Vagina (tissue), 2 donors: ENCODE measurements at regions not wholly inside any gene's neighbourhood (a gene's known extent, or its start where the extent isn't known, plus 50 kb on each side); places are given as distances from the start of the nearest gene placed in this dataset.

Experiments used
- DNase-seq, 2 donors: peaks; one replicate each; pipeline ENCODE4 v3.0.0-alpha.2; 2017; ENCODE audit errors: extremely low spot score in 2 of 2
- H3K27ac ChIP-seq: fragments of 200-600 bp; sonication (generic); one replicate; pipeline ENCODE4 v1.5.1; 2019
- H3K27me3 ChIP-seq: fragments of 200-600 bp; sonication (generic); one replicate; pipeline ENCODE4 v1.5.1; 2019
- H3K36me3 ChIP-seq, 2 donors: fragments of 200-600 bp; sonication (generic); one replicate each; pipeline ENCODE4 v1.5.1; 2017 to 2019
- H3K4me1 ChIP-seq: fragments of 200-600 bp; sonication (generic); one replicate; pipeline ENCODE4 v1.5.1; 2019
- H3K4me3 ChIP-seq, 2 donors: fragments of 200-600 bp; sonication (generic); 1 replicate in 1 of 2; 2 replicates in 1 of 2; pipeline ENCODE4 v1.5.1; 2016 to 2019
- H3K9me3 ChIP-seq: fragments of 200-600 bp; sonication (generic); one replicate; pipeline ENCODE4 v1.5.1; 2019
- CTCF ChIP-seq, 3 experiments: fragments of 450-650 bp in 2 of 3; fragments of 200-600 bp in 1 of 3; sonication (generic) in 1 of 3; IDR thresholded peaks; one replicate each; pipeline ENCODE4 v1.5.1; 2017 to 2019; ENCODE audit warnings: antibody characterized with exemption in 3 of 3, mild to moderate bottlenecking in 2 of 3, moderate library complexity in 2 of 3
- POLR2A ChIP-seq, 2 donors: fragments of 450-650 bp; IDR thresholded peaks; one replicate each; pipeline ENCODE4 v1.6.1; 2017; ENCODE audit warnings: antibody characterized with exemption in 2 of 2, mild to moderate bottlenecking in 2 of 2, moderate library complexity in 2 of 2
- POLR2AphosphoS5 ChIP-seq, 2 donors: sonication (generic); formaldehyde crosslinking; IDR thresholded peaks; one replicate each; pipeline ENCODE4 v1.9.0; 2017; ENCODE audit warnings: antibody characterized with exemption in 2 of 2, mild to moderate bottlenecking in 2 of 2, low read depth in 1 of 2; ENCODE audit not compliant: insufficient read depth in 1 of 2
- intact Hi-C: fragments of 100-400 bp; cut with DNase I; formaldehyde crosslinking; loops from one replicate; pipeline ENCODE4 v1.15.1; 2023

DNA sequence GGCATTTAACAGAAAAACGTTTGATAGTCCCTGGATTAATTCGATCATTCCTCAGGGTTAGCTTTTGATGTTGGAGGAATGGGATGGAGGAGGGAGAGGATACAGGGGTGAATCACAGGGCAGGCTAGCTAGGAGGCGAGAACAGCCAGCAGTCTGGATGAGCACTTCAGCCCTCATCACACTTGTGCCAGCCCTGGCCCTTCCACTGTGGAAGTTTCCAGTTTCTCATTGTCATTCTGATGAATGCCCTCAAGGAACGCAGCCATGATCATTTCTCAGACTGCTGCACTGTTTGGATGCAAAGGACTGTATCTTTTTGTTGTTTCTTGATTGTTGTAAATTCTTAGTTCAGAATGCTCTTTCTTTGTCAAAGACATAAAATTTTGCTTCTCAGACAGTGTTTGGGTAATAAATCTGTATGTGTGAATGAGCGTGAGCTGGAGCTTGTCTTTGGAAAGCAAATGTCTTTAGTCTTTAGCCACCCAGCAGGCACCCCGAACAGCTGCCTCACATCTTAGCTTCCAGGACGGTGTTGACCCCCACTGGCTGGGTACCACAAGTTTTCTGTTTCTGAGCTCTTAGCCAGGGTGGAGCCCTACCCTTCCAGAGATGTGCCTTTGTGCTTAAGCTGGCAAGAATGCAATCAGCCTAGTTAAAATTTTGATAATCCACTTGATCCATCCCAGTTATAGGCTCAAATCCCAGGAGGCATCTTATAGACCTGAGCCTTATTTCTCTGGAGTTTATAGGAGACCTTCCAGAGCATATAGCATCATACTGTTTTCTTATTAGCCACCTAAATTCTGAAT, 121.1 kb downstream of the PDCD6IP start:
- TF ChIP-seq POLR2AphosphoS5 (IDR thresholded peaks at IDR 0.05; ENCODE audit: insufficient read depth in 1 of 2, low read depth in 1 of 2) (no peak), POLR2A (IDR thresholded peaks at IDR 0.05) (no peak), CTCF (IDR thresholded peaks at IDR 0.05) (no peak)

GRCh38 chr3:33920511-33920910, 122.1 kb downstream of the PDCD6IP start:
- H3K36me3 ChIP-seq = no peaks in the 10 kb centered on the region
- intact Hi-C loops = no loop called here
- no peak overlapping the region for H3K4me3 ChIP-seq
- H3K9me3 ChIP-seq = no peaks in the 10 kb centered on the region
- no peak for TF ChIP-seq POLR2A (IDR thresholded peaks at IDR 0.05)
- no peak for TF ChIP-seq CTCF (IDR thresholded peaks at IDR 0.05)
- no peak for DNase-seq
- H3K27me3 ChIP-seq = no peaks in the 10 kb centered on the region
- no peaks in the 10 kb centered on the region for H3K4me1 ChIP-seq
- H3K27ac ChIP-seq = no peak overlapping the region

More for the DNA sequence above, 121.1 kb downstream of the PDCD6IP start:
- Histone ChIP-seq H3K9me3 (no peaks in the 10 kb centered on the region), H3K4me1 (no peaks in the 10 kb centered on the region), H3K4me3 (no peak overlapping the region), H3K27me3 (no peaks in the 10 kb centered on the region), H3K27ac (no peak overlapping the region), H3K36me3 (no peaks in the 10 kb centered on the region)
- DNase-seq = no peak
- intact Hi-C loops = no loop called here

DNA sequence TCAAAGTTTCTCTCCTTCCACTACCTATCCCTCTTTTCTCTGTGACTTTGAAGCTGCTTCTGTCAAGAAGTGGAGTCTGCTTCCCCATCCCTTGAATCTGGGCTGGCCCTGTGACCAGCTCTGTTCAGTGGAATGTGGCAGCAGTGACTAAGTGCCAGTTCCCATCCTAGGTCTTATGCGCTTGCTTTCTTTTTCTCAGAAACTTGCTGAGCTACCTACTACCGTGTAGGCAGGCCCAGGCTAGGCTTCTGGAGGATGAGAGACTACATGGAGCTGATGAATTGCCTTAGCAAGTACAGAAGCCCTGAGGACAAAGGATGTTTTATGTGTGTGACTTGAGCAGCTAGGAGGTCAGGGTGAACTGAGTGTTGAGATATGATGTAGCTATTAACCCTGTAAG, 123.2 kb downstream of the PDCD6IP start:
- Histone ChIP-seq H3K36me3 (no peaks in the 10 kb centered on the region), H3K27me3 (no peaks in the 10 kb centered on the region), H3K27ac (no peak overlapping the region), H3K4me1 (no peaks in the 10 kb centered on the region), H3K4me3 (no peak overlapping the region), H3K9me3 (no peaks in the 10 kb centered on the region)
- intact Hi-C loops = no loop called here
- no peak for DNase-seq
- TF ChIP-seq POLR2A (IDR thresholded peaks at IDR 0.05) = no peak
- TF ChIP-seq POLR2AphosphoS5 (IDR thresholded peaks at IDR 0.05; ENCODE audit: insufficient read depth in 1 of 2, low read depth in 1 of 2) = no peak
- TF ChIP-seq CTCF (IDR thresholded peaks at IDR 0.05) = no peak

GRCh38 chr3:33926998-33927605, 128.7 kb downstream of the PDCD6IP start:
- TF ChIP-seq POLR2A (IDR thresholded peaks at IDR 0.05) (no peak), CTCF (IDR thresholded peaks at IDR 0.05) (no peak)
- intact Hi-C loops = no loop called here

DNA sequence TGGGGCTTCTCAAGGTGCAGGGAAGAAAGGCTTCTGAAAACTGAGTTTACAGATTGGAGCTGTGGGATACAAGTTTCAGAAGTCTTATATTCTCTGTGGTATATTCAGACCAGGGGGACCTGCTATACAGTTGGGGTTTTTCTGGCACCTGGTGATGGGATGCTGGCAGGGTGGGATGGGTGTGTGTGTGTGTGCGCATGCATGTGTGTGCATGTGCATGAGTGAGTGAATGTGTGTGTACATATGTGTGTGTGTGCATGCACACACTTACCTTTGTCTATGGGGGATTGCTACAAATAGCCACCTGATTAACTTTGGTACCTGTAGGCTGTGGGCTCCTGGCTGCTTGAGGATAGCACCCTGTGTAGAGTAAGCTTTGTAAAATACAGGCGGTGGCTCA, 131.4 kb downstream of the PDCD6IP start:
- no peaks in the 10 kb centered on the region for H3K9me3 ChIP-seq
- no peak for DNase-seq
- intact Hi-C loops = no loop called here
- no peaks in the 10 kb centered on the region for H3K4me1 ChIP-seq
- no peak overlapping the region for H3K27ac ChIP-seq
- no peaks in the 10 kb centered on the region for H3K36me3 ChIP-seq
- no peak overlapping the region for H3K4me3 ChIP-seq
- TF ChIP-seq CTCF (IDR thresholded peaks at IDR 0.05) (no peak), POLR2AphosphoS5 (IDR thresholded peaks at IDR 0.05; ENCODE audit: insufficient read depth in 1 of 2, low read depth in 1 of 2) (no peak), POLR2A (IDR thresholded peaks at IDR 0.05) (no peak)
- no peaks in the 10 kb centered on the region for H3K27me3 ChIP-seq

More at GRCh38 chr3:33926998-33927605, 128.7 kb downstream of the PDCD6IP start:
- Histone ChIP-seq H3K36me3 (no peaks in the 10 kb centered on the region), H3K27me3 (no peaks in the 10 kb centered on the region), H3K4me1 (no peaks in the 10 kb centered on the region), H3K4me3 (no peak overlapping the region), H3K9me3 (no peaks in the 10 kb centered on the region), H3K27ac (no peak overlapping the region)
- no peak for DNase-seq
